Transverse colon (tissue), 4 donors: ENCODE measurements at regions not wholly inside any gene's neighbourhood (a gene's known extent, or its start where the extent isn't known, plus 50 kb on each side); places are given as distances from the start of the nearest gene placed in this dataset.
A peak's percentile ranks its signal among the peaks of the same experiment; 100 is the strongest.
"Not testable (repeated sequence)": the region's sequence is repeated elsewhere in the genome, so short reads cannot be mapped to it uniquely, and the experiment has no call there.

Experiments
- DNase-seq: peaks from one replicate; pipeline ENCODE4 v3.0.0-alpha.2; 2019
- H3K27ac ChIP-seq, 4 donors: fragments of 200-600 bp; sonication (generic); 2 replicates each; pipeline ENCODE4 v1.5.1; 2016 to 2018; ENCODE audit warnings: inconsistent platforms in 4 of 4
- H3K27me3 ChIP-seq: fragments of 200-600 bp; sonication (generic); 2 replicates; pipeline ENCODE4 v1.5.1; 2017; ENCODE audit warnings: inconsistent platforms
- H3K36me3 ChIP-seq, 4 donors: fragments of 200-600 bp; sonication (generic); 2 replicates each; pipeline ENCODE4 v1.5.1; 2017 to 2019; ENCODE audit warnings: inconsistent platforms in 4 of 4
- H3K4me1 ChIP-seq, 4 donors: fragments of 200-600 bp; sonication (generic); 2 replicates each; pipeline ENCODE4 v1.5.1; 2017 to 2020; ENCODE audit warnings: inconsistent platforms in 4 of 4
- H3K4me3 ChIP-seq, 4 donors: fragments of 200-600 bp; sonication (generic); 1 replicate in 1 of 4; 2 replicates in 3 of 4; pipeline versions ENCODE4 v1.5.1 to v1.6.1; 2017 to 2019; ENCODE audit warnings: inconsistent platforms in 4 of 4
- H3K9me3 ChIP-seq, 2 donors: fragments of 200-600 bp; sonication (generic); 2 replicates each; pipeline ENCODE4 v1.5.1; 2017 to 2019; ENCODE audit warnings: inconsistent platforms in 2 of 2
- CTCF ChIP-seq, 5 experiments: fragments of 200-600 bp in 3 of 5; fragments of 450-650 bp in 2 of 5; sonication (generic) in 3 of 5; IDR thresholded peaks; 1 replicate in 2 of 5; 2 replicates in 3 of 5; pipeline ENCODE4 v1.5.1; 2016 to 2017; ENCODE audit warnings: antibody characterized with exemption in 5 of 5, inconsistent platforms in 3 of 5, mild to moderate bottlenecking in 2 of 5, moderate library complexity in 1 of 5
- EP300 ChIP-seq: sonication (generic); formaldehyde crosslinking; IDR thresholded peaks from one replicate; pipeline ENCODE4 v1.6.1; 2017; ENCODE audit warnings: antibody characterized with exemption, low read depth
- POLR2A ChIP-seq: fragments of 450-650 bp; IDR thresholded peaks from one replicate; pipeline ENCODE4 v1.6.1; 2016; ENCODE audit warnings: antibody characterized with exemption, mild to moderate bottlenecking, moderate library complexity
- POLR2AphosphoS5 ChIP-seq, 3 donors: sonication (generic); formaldehyde crosslinking; IDR thresholded peaks; one replicate each; pipeline ENCODE4 v1.6.1; 2016; ENCODE audit warnings: antibody characterized with exemption in 3 of 3
- WGBS, 2 donors: methylation state at CpG; one replicate each; pipeline ENCODE4 v1.1.5; 2018; ENCODE audit warnings: low coverage in 1 of 2; 5-methylcytosine and 5-hydroxymethylcytosine counted together
- in situ Hi-C, 4 donors: fragments of 200-750 bp; cut with MboI; loops; one replicate each; pipeline versions ENCODE4 v1.15.0 to v1.15.1; 2017; ENCODE audit warnings: low sequenced_read_pairs in 3 of 4, low pct_ligation_motif_present in 1 of 4, low pct_unique_long_range_greater_than_20kb in 1 of 4
- intact Hi-C: fragments of 100-400 bp; cut with DNase I; formaldehyde crosslinking; loops from one replicate; pipeline ENCODE4 v1.15.1; 2023; ENCODE audit warnings: low total_unique reads

DNA sequence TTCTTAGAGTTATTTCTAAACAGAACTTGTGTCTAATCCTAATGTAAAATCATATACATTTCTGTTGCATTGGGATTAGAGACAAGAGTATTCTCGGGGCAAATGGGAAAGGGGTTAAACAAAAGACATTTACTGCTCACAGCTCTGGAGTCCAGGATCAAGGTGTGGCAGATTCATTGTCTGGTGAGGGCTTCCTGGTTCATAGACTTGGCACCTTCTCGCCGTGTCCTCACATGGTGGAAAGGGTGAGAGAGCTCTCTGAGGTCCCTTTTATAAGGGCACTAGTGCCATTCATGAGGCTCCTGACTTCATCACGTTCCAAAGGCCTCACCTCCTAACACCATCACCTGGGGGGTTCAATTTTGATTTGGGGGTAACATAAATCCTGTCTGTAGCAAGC lies 90.3 kb upstream of the PRKX start:
- DNase-seq, result peak; percentile 18
- WGBS, 2 donors, result 38 to 51% methylated on average over 1 to 4 of the region's 4 CpGs
- H3K27ac ChIP-seq, result no peak overlapping the region
- H3K9me3 ChIP-seq, result no peaks in the 10 kb centered on the region
- intact Hi-C loops, result loop anchor here (5.0 kb wide), 1 partner anchor 856 kb away; no protein-coding TSS in a partner anchor
- no peaks in the 10 kb centered on the region for H3K36me3 ChIP-seq
- H3K27me3 ChIP-seq, result peaks cover 9% of the 10 kb centered on the region
- H3K4me1 ChIP-seq, result no peaks in the 10 kb centered on the region
- H3K4me3 ChIP-seq, result no peak overlapping the region
- in situ Hi-C loops, result loop anchor here in 1 of 4 donors (10.0 kb wide), 1 partner anchor 149 kb away; no protein-coding TSS in a partner anchor
- no peak for TF ChIP-seq CTCF (IDR thresholded peaks at IDR 0.05)

- in situ Hi-C loops, result loop anchor here in 1 of 4 donors (10.0 kb wide), 1 partner anchor 149 kb away; no protein-coding TSS in a partner anchor
- H3K9me3 ChIP-seq, result no peaks in the 10 kb centered on the region
These were observed 89.9 kb upstream of the PRKX start for GRCh38 chrX:3803305-3803704.

GRCh38 chrX:3795411-3795810 lies 82.0 kb upstream of the PRKX start:
- intact Hi-C loops, result loop anchor here (10.0 kb wide), 1 partner anchor 61 kb away; no protein-coding TSS in a partner anchor
- WGBS, 2 donors, result 69% methylated on average over 4 of the region's 4 CpGs; no CpG with 5 or more reads in 1 of the 2 donors
- H3K9me3 ChIP-seq, DNase-seq, H3K4me1 ChIP-seq, H3K27ac ChIP-seq, H3K27me3 ChIP-seq, H3K4me3 ChIP-seq, H3K36me3 ChIP-seq: not testable (repeated sequence)
- in situ Hi-C loops, result loop anchor here in 1 of 4 donors (25.0 kb wide), 1 partner anchor 142 kb away; no protein-coding TSS in a partner anchor

More at GRCh38 chrX:3803305-3803704, 89.9 kb upstream of the PRKX start:
- WGBS, 2 donors, result 73 to 81% methylated on average over 5 of the region's 5 CpGs
- Histone ChIP-seq H3K27ac (no peak overlapping the region), H3K4me1 (no peaks in the 10 kb centered on the region), H3K4me3 (no peak overlapping the region), H3K27me3 (peaks cover 9% of the 10 kb centered on the region), H3K36me3 (no peaks in the 10 kb centered on the region)
- intact Hi-C loops, result loop anchor here (5.0 kb wide), 1 partner anchor 856 kb away; no protein-coding TSS in a partner anchor
- TF ChIP-seq CTCF (IDR thresholded peaks at IDR 0.05) (no peak), POLR2A (no peak), EP300 (no peak), POLR2AphosphoS5 (IDR thresholded peaks at IDR 0.05) (no peak)
- no peak for DNase-seq

- TF ChIP-seq CTCF (IDR thresholded peaks at IDR 0.05) (no peak), EP300 (no peak), POLR2AphosphoS5 (IDR thresholded peaks at IDR 0.05) (no peak), POLR2A (no peak)
- no peak overlapping the region for H3K27ac ChIP-seq
- intact Hi-C loops (loop anchor here (10.0 kb wide), 1 partner anchor 57 kb away; no protein-coding TSS in a partner anchor), in situ Hi-C loops (loop anchor here in 1 of 4 donors (25.0 kb wide), 1 partner anchor 146 kb away; no protein-coding TSS in a partner anchor)
- H3K36me3 ChIP-seq, result no peaks in the 10 kb centered on the region
- no peak for DNase-seq
- no peaks in the 10 kb centered on the region for H3K4me1 ChIP-seq
- H3K4me3 ChIP-seq, result no peak overlapping the region
- H3K9me3 ChIP-seq, result no peaks in the 10 kb centered on the region
- WGBS, 2 donors, result 83 to 88% methylated on average over 4 to 11 of the region's 11 CpGs
- H3K27me3 ChIP-seq, result no peaks in the 10 kb centered on the region
These were observed 78.0 kb upstream of the PRKX start for GRCh38 chrX:3791449-3791848.
